Suppressor macrophage (primary cell): ENCODE measurements at regions not wholly inside any gene's neighbourhood (a gene's known extent, or its start where the extent isn't known, plus 50 kb on each side); places are given as distances from the start of the nearest gene placed in this dataset.

Experiments used
- DNase-seq, 4 experiments: peaks; one replicate each; pipeline ENCODE4 v3.0.0-alpha.2; 2020 to 2022

GRCh38 chr19:16022681-16023080, 53.6 kb upstream of the TPM4 start:
- DNase-seq, result no peak

GRCh38 chr19:16023146-16023915, 53.0 kb upstream of the TPM4 start:
- DNase-seq, result no peak

- no peak for DNase-seq
These were observed 51.8 kb upstream of the TPM4 start for GRCh38 chr19:16024266-16025107.

- DNase-seq, result peak; percentile 51 to 80 (median 71)
These were observed 50.9 kb upstream of the TPM4 start for GRCh38 chr19:16025108-16026101.

GRCh38 chr19:16026131-16026530, 50.2 kb upstream of the TPM4 start:
- DNase-seq, result no peak
